ENCODE measurements at regions not wholly inside any gene's neighbourhood (a gene's known extent, or its start where the extent isn't known, plus 50 kb on each side); places are given as distances from the start of the nearest gene placed in this dataset.

GRCh38 chr6:91135406-91136103 is 548.7 kb upstream of the MAP3K7 start:
- DNase-seq (ENCODE audit: low spot score), result no peak
- Histone ChIP-seq H3K36me3 (ENCODE audit: control insufficient read depth in 4 of 4, insufficient read depth in 3 of 4, low read depth in 1 of 4, low read length in 3 of 4) (no peaks in the 10 kb centered on the region), H3K27me3 (ENCODE audit: control insufficient read depth in 4 of 4, insufficient read depth in 4 of 4, low read length in 3 of 4) (no peaks in the 10 kb centered on the region), H3K9me3 (ENCODE audit: control insufficient read depth in 4 of 4, low read length in 3 of 4) (no peaks in the 10 kb centered on the region), H3K27ac (ENCODE audit: low read depth in 1 of 2, low read length in 2 of 2) (no peak overlapping the region), H3K9ac (ENCODE audit: low read depth in 1 of 2, low read length in 2 of 2) (no peak overlapping the region), H3K4me1 (ENCODE audit: control insufficient read depth in 4 of 4, insufficient read depth in 4 of 4, low read length in 3 of 4) (no peaks in the 10 kb centered on the region), H3K4me3 (ENCODE audit: low read depth in 1 of 3, low read length in 3 of 3) (no peak overlapping the region)
- TF ChIP-seq JUND (IDR thresholded peaks at IDR 0.05) (no peak), NR2F2 (IDR thresholded peaks at IDR 0.05) (no peak), RAD21 (IDR thresholded peaks at IDR 0.05) (no peak), EGR1 (IDR thresholded peaks at IDR 0.05; ENCODE audit: low read depth in 2 of 2) (no peak), GABPA (IDR thresholded peaks at IDR 0.05 in 1 of 2, conservative IDR thresholded peaks at IDR 0.05 in 1 of 2) (no peak), HNF4A (conservative IDR thresholded peaks at IDR 0.05) (no peak), TAF1 (conservative IDR thresholded peaks at IDR 0.05) (no peak), FOXA2 (IDR thresholded peaks at IDR 0.05) (no peak), YY1 (IDR thresholded peaks at IDR 0.05) (no peak), RXRA (IDR thresholded peaks at IDR 0.05) (no peak), HNF4G (IDR thresholded peaks at IDR 0.05) (no peak), ATF3 (IDR thresholded peaks at IDR 0.05) (no peak), FOXA1 (IDR thresholded peaks at IDR 0.05) (no peak), SP1 (IDR thresholded peaks at IDR 0.05) (no peak)
- TF ChIP-seq, protein P1, sequence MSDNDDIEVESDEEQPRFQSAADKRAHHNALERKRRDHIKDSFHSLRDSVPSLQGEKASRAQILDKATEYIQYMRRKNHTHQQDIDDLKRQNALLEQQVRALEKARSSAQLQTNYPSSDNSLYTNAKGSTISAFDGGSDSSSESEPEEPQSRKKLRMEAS (IDR thresholded peaks at IDR 0.05), result no peak
- TF ChIP-seq, protein P2, sequence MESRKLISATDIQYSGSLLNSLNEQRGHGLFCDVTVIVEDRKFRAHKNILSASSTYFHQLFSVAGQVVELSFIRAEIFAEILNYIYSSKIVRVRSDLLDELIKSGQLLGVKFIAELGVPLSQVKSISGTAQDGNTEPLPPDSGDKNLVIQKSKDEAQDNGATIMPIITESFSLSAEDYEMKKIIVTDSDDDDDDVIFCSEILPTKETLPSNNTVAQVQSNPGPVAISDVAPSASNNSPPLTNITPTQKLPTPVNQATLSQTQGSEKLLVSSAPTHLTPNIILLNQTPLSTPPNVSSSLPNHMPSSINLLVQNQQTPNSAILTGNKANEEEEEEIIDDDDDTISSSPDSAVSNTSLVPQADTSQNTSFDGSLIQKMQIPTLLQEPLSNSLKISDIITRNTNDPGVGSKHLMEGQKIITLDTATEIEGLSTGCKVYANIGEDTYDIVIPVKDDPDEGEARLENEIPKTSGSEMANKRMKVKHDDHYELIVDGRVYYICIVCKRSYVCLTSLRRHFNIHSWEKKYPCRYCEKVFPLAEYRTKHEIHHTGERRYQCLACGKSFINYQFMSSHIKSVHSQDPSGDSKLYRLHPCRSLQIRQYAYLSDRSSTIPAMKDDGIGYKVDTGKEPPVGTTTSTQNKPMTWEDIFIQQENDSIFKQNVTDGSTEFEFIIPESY (IDR thresholded peaks at IDR 0.05), result no peak
- TF ChIP-seq, protein P3, sequence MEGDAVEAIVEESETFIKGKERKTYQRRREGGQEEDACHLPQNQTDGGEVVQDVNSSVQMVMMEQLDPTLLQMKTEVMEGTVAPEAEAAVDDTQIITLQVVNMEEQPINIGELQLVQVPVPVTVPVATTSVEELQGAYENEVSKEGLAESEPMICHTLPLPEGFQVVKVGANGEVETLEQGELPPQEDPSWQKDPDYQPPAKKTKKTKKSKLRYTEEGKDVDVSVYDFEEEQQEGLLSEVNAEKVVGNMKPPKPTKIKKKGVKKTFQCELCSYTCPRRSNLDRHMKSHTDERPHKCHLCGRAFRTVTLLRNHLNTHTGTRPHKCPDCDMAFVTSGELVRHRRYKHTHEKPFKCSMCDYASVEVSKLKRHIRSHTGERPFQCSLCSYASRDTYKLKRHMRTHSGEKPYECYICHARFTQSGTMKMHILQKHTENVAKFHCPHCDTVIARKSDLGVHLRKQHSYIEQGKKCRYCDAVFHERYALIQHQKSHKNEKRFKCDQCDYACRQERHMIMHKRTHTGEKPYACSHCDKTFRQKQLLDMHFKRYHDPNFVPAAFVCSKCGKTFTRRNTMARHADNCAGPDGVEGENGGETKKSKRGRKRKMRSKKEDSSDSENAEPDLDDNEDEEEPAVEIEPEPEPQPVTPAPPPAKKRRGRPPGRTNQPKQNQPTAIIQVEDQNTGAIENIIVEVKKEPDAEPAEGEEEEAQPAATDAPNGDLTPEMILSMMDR (IDR thresholded peaks at IDR 0.05; ENCODE audit: low read depth, low read length, missing input control), result no peak
- TF ChIP-seq, protein P4, sequence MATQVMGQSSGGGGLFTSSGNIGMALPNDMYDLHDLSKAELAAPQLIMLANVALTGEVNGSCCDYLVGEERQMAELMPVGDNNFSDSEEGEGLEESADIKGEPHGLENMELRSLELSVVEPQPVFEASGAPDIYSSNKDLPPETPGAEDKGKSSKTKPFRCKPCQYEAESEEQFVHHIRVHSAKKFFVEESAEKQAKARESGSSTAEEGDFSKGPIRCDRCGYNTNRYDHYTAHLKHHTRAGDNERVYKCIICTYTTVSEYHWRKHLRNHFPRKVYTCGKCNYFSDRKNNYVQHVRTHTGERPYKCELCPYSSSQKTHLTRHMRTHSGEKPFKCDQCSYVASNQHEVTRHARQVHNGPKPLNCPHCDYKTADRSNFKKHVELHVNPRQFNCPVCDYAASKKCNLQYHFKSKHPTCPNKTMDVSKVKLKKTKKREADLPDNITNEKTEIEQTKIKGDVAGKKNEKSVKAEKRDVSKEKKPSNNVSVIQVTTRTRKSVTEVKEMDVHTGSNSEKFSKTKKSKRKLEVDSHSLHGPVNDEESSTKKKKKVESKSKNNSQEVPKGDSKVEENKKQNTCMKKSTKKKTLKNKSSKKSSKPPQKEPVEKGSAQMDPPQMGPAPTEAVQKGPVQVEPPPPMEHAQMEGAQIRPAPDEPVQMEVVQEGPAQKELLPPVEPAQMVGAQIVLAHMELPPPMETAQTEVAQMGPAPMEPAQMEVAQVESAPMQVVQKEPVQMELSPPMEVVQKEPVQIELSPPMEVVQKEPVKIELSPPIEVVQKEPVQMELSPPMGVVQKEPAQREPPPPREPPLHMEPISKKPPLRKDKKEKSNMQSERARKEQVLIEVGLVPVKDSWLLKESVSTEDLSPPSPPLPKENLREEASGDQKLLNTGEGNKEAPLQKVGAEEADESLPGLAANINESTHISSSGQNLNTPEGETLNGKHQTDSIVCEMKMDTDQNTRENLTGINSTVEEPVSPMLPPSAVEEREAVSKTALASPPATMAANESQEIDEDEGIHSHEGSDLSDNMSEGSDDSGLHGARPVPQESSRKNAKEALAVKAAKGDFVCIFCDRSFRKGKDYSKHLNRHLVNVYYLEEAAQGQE (IDR thresholded peaks at IDR 0.05), result no peak
- 80% methylated on average over 2 of the region's 2 CpGs for WGBS

Data from liver (tissue), 8 donors.